ENCODE measurements at regions not wholly inside any gene's neighbourhood (a gene's known extent, or its start where the extent isn't known, plus 50 kb on each side); places are given as distances from the start of the nearest gene placed in this dataset.

DNA sequence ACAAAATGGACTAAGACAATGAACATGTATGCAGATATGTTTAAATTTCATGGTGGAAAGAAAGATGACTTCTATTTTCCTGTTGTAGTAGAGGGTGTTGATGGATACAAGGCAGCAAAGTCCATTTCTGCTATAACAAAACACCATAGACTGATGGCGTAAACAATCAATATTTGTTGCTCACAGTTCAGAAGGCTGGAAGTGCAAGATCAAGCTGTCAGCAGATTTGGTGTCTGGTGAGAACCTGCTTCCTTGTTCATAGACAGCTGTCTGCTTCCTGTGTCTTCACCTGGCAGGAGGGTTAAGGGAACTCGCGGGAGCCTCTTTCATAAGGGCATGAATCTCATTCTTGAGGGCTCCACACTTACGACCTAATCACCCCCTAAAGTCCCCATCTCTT, 83.0 kb upstream of the ELOVL5 start:
- no peak overlapping the region for H3K4me3 ChIP-seq (ENCODE audit: low read depth, poor library complexity, severe bottlenecking)
- 85 to 88% methylated on average over 4 of the region's 4 CpGs for WGBS, 2 donors
- intact Hi-C loops (cut with DNase I; ENCODE audit: low total_unique reads) = no loop called here
- no peak for DNase-seq (ENCODE audit: low spot score in 2 of 2)
- no peak for TF ChIP-seq POLR2A (IDR thresholded peaks at IDR 0.05)
- TF ChIP-seq, protein P1, sequence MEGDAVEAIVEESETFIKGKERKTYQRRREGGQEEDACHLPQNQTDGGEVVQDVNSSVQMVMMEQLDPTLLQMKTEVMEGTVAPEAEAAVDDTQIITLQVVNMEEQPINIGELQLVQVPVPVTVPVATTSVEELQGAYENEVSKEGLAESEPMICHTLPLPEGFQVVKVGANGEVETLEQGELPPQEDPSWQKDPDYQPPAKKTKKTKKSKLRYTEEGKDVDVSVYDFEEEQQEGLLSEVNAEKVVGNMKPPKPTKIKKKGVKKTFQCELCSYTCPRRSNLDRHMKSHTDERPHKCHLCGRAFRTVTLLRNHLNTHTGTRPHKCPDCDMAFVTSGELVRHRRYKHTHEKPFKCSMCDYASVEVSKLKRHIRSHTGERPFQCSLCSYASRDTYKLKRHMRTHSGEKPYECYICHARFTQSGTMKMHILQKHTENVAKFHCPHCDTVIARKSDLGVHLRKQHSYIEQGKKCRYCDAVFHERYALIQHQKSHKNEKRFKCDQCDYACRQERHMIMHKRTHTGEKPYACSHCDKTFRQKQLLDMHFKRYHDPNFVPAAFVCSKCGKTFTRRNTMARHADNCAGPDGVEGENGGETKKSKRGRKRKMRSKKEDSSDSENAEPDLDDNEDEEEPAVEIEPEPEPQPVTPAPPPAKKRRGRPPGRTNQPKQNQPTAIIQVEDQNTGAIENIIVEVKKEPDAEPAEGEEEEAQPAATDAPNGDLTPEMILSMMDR (IDR thresholded peaks at IDR 0.05) = no peak

DNA sequence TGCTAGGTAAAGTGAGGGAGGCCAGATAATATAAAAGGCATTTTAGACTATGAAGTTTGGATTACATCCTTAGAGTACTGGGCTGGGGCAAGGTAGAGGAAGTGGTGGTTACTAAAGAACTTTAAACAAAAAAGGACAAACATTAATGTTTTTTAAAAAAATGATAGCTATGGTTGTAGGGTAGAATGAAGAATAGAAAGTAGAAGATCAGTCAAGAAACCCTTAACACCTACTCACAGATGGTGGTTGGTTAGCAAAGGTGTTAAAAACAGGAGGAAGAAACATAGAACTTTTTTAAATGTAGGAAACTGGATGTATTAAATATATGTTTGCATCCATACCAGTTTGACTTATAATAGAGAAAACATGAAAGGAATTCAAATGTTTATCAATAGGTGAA, 80.7 kb upstream of the ELOVL5 start:
- intact Hi-C loops (cut with DNase I; ENCODE audit: low total_unique reads) = no loop called here
- TF ChIP-seq, protein P1 (IDR thresholded peaks at IDR 0.05) = no peak
- no peak for TF ChIP-seq POLR2A (IDR thresholded peaks at IDR 0.05)
- no peak overlapping the region for H3K4me3 ChIP-seq (ENCODE audit: low read depth, poor library complexity, severe bottlenecking)
- no peak for DNase-seq (ENCODE audit: low spot score in 2 of 2)

DNA sequence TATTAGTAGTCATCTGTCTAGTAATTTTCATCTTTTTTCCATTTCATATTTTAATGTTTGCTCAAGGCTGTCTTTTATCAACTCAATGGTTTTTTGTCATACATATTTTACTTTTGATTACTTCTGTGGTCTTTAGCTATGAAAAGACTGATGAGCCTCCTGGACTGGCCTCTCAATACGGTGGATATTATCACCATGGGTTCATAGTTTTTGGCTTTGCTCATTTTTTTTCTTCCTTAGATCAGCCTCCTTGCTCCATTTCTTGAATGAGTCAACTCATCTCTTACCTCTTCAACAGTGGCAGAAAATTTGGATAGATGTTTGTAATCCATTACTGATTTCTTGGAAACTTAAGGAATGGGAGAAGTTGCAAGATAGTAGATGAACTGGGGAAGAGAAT, 80.1 kb upstream of the ELOVL5 start:
- 80 to 87% methylated on average over 1 of the region's 1 CpG for WGBS, 2 donors
- intact Hi-C loops (cut with DNase I; ENCODE audit: low total_unique reads) = no loop called here
- no peak for DNase-seq (ENCODE audit: low spot score in 2 of 2)
- no peak overlapping the region for H3K4me3 ChIP-seq (ENCODE audit: low read depth, poor library complexity, severe bottlenecking)
- TF ChIP-seq POLR2A (IDR thresholded peaks at IDR 0.05) = no peak
- TF ChIP-seq, protein P1 (IDR thresholded peaks at IDR 0.05) = no peak

DNA sequence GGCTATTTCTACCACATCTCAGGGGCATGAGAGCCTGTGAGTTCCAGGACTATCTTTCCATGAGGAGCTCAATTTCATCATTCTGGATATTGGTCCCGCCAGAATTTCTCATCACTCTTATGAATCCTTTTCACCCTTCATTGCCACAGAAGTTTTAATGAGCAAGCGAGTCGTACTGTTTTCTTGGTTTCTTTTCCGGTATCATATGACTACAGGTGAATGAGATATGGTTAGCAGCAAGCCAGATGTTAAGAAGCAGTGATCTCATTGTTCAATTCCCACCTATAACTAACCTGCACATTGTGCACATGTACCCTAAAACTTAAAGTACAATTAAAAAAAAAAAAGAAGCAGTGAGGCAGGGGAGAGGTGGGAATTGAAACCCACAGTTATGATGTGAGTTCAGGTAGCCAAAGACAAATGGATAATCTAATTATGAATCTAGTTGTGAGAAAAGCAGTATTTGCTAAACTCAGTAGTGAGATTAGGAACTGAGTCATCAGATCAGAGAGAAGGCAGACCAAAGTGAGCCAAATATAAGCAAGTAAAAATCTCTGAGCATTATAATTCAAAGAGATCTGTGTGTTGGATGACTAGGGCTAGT, 78.0 kb upstream of the ELOVL5 start:
- WGBS, 2 donors = 82 to 86% methylated on average over 4 of the region's 4 CpGs
- intact Hi-C loops (cut with DNase I; ENCODE audit: low total_unique reads) = no loop called here
- no peak for TF ChIP-seq POLR2A (IDR thresholded peaks at IDR 0.05)
- TF ChIP-seq, protein P1 (IDR thresholded peaks at IDR 0.05) = no peak
- H3K4me3 ChIP-seq (ENCODE audit: low read depth, poor library complexity, severe bottlenecking) = no peak overlapping the region
- no peak for DNase-seq (ENCODE audit: low spot score in 2 of 2)

DNA sequence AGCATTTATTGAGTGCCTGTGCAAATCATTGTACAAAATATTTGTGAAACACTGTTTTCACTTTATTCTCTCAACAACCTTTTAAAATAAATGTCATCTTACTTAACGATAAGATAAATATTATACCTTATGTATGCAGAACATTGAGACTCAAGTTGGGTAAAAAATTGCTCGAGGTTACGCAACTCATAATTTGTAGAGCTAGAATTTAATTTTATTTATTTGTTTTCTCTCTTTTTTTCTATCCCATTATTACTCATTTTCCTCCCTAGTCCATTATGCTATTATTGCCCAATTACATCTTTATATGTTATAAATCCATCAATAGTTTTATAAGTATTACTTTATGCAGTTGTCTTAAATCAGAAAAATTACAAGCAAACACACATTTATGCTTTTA, 77.4 kb upstream of the ELOVL5 start:
- DNase-seq (ENCODE audit: low spot score in 2 of 2) = no peak
- WGBS, 2 donors = 95% methylated on average over 3 of the region's 3 CpGs
- TF ChIP-seq POLR2A (IDR thresholded peaks at IDR 0.05) = no peak
- TF ChIP-seq, protein P1 (IDR thresholded peaks at IDR 0.05) = no peak
- intact Hi-C loops (cut with DNase I; ENCODE audit: low total_unique reads) = no loop called here
- no peak overlapping the region for H3K4me3 ChIP-seq (ENCODE audit: low read depth, poor library complexity, severe bottlenecking)

Measured in lower leg skin (tissue), 4 donors.